ENCODE measurements at regions not wholly inside any gene's neighbourhood (a gene's known extent, or its start where the extent isn't known, plus 50 kb on each side); places are given as distances from the start of the nearest gene placed in this dataset.

GRCh38 chr10:104540181-104540580 is 100.9 kb upstream of the SORCS3 start:
- TF ChIP-seq EZH2 (IDR thresholded peaks at IDR 0.05; ENCODE audit: borderline replicate concordance, low read length), result no peak
- TF ChIP-seq, protein P1, sequence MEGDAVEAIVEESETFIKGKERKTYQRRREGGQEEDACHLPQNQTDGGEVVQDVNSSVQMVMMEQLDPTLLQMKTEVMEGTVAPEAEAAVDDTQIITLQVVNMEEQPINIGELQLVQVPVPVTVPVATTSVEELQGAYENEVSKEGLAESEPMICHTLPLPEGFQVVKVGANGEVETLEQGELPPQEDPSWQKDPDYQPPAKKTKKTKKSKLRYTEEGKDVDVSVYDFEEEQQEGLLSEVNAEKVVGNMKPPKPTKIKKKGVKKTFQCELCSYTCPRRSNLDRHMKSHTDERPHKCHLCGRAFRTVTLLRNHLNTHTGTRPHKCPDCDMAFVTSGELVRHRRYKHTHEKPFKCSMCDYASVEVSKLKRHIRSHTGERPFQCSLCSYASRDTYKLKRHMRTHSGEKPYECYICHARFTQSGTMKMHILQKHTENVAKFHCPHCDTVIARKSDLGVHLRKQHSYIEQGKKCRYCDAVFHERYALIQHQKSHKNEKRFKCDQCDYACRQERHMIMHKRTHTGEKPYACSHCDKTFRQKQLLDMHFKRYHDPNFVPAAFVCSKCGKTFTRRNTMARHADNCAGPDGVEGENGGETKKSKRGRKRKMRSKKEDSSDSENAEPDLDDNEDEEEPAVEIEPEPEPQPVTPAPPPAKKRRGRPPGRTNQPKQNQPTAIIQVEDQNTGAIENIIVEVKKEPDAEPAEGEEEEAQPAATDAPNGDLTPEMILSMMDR (conservative IDR thresholded peaks at IDR 0.05 in 1 of 2, IDR thresholded peaks at IDR 0.05 in 1 of 2; ENCODE audit: extremely low read depth in 1 of 2, insufficient read depth in 1 of 2, low read depth in 1 of 2, low read length in 2 of 2), result no peak
